Muscle of leg (tissue), 3 donors: ENCODE measurements at regions not wholly inside any gene's neighbourhood (a gene's known extent, or its start where the extent isn't known, plus 50 kb on each side); places are given as distances from the start of the nearest gene placed in this dataset.
"Not testable (repeated sequence)": the region's sequence is repeated elsewhere in the genome, so short reads cannot be mapped to it uniquely, and the experiment has no call there.

Experiments used
- DNase-seq: peaks from one replicate; pipeline ENCODE4 v3.0.0; 2013
- H3K27ac ChIP-seq: one replicate; pipeline ENCODE4 v1.5.1; 2013; ENCODE audit warnings: mild to moderate bottlenecking, low read length, control low read depth
- H3K27me3 ChIP-seq: one replicate; pipeline ENCODE4 v1.6.1; 2013; ENCODE audit warnings: low read length; ENCODE audit not compliant: control insufficient read depth, insufficient read depth
- H3K36me3 ChIP-seq: one replicate; pipeline ENCODE4 v1.6.1; 2013; ENCODE audit warnings: low read length; ENCODE audit not compliant: control insufficient read depth, insufficient read depth
- H3K4me1 ChIP-seq: one replicate; pipeline ENCODE4 v1.6.1; 2013; ENCODE audit warnings: low read length; ENCODE audit not compliant: control insufficient read depth, insufficient read depth
- H3K4me3 ChIP-seq: one replicate; pipeline ENCODE4 v1.5.1; 2013; ENCODE audit warnings: low read length, control low read depth
- H3K9me3 ChIP-seq: replicated peaks from 2 replicates; pipeline ENCODE4 v1.6.1; 2013; ENCODE audit warnings: low read depth, low read length; ENCODE audit not compliant: control insufficient read depth
- WGBS: methylation state at CpG from one replicate; pipeline ENCODE4 v1.1.5; 2013; ENCODE audit warnings: missing lambda C conversion rate; ENCODE audit not compliant: insufficient coverage; 5-methylcytosine and 5-hydroxymethylcytosine counted together

DNA sequence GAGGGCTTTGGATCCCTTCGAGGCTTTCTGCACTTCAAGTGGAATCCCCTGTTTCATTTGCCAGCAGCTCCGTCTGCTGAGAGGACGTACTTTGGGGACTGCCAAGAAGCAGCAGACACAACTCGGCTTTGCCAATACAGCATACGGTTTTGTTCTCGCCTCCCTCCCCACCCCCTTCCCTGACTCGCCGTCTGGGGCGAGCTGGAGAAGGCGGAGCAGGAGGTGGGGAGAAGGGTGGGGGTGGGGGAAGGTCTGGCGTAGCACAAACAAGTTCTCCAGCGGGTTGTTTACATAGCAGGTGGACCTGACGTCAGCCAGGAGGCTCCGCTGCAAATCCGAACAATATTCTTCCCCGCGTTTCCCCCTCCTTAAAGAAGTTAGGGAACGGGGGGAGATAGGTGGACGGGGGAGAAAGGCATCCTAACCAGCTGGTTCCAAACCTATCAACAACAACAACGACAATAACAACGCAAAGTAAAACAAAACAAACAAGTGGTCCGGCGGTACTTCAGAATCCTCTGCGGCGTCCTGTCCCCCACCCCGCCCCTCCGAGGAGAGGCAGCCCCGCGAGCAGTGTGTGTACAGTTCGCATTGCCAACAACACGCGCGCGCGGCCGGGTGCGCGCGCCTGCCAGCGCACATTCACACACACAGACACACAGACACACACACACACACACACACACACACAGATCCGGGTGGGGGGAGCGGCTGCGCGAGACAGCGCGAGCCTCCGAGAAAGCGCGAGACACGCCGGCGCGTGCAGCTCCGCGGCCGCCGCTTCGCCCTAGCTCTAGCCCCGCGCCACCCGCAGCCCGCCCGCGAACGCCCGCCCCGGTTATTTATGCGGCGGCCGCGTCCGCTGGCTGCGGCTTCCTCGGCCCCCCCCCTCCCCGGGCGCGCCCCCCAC is 167.0 kb upstream of the PPP1R3A start:
- no peaks in the 10 kb centered on the region for H3K36me3 ChIP-seq
- WGBS: 0% methylated on average over 47 of the region's 77 CpGs
- peak overlapping the region; percentile 86 for H3K4me3 ChIP-seq
- no peaks in the 10 kb centered on the region for H3K9me3 ChIP-seq
- DNase-seq: peak; percentile 97
- peak overlapping the region; percentile 98 for H3K27ac ChIP-seq
- peaks cover 26% of the 10 kb centered on the region for H3K4me1 ChIP-seq
- peaks cover 56% of the 10 kb centered on the region for H3K27me3 ChIP-seq

DNA sequence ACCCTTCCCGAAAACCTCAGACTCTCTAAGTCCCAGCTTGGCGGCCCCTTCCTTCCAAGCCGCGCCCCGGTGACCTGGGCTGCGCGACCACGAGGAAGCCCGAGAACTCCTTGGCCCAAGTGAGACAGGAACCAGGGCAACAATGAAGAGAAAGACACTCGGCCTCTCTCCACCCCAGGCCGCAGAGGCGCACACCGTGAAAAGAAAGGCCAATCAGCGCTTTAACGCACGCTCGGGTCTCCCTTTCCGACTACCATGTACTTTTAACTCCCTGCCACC is 166.4 kb upstream of the PPP1R3A start:
- Histone ChIP-seq H3K36me3 (no peaks in the 10 kb centered on the region), H3K9me3 (no peaks in the 10 kb centered on the region), H3K27me3 (peaks cover 56% of the 10 kb centered on the region), H3K27ac (peak overlapping the region; percentile 98), H3K4me3 (peak overlapping the region; percentile 86), H3K4me1 (peaks cover 26% of the 10 kb centered on the region)
- WGBS: 0% methylated on average over 18 of the region's 18 CpGs
- no peak for DNase-seq

DNA sequence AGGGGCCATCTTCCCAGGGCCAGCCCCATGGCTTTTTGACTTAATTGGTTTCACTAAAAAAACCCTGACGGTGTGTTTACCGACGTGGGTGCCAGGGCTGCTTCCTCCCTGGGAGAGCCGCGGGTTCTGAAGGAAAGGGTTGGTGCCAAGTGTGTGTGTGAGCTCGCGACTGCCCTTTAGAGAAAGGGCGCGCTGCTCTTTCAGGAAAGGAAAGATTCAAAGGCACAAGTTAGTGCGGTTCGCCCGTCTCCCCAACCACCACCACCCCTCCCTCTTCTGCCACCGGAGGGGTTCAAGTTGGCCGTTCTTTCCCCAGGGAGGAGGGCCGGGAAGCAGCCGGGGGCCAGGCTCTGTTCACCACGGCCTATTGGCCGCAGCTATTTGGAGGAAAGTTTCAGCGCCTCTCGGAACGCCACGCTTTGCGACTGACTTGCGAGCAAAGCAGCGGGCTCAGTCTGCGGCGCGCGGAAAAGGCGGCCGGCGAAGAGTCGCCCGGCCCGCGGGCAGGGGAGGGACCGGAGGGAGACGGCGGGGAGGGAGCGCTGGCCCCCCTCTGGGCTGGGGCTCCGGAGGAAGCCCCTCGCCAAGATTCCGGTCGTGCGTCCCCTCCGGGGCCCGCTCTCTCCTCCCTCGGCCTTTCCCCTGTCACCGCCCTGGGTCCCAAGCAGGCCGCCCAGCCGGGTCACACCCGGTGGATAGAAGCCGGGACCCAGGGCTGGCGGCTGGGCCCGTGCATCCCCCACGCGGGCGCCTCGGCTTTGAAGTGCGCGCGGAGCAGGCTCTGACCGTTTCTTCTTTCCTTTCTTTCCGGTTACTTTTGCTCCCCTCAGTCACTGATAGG is 165.9 kb upstream of the PPP1R3A start:
- no peaks in the 10 kb centered on the region for H3K9me3 ChIP-seq
- peaks cover 26% of the 10 kb centered on the region for H3K4me1 ChIP-seq
- H3K27me3 ChIP-seq: peaks cover 56% of the 10 kb centered on the region
- peak overlapping the region; percentile 98 for H3K27ac ChIP-seq
- DNase-seq: peak; percentile 71
- H3K4me3 ChIP-seq: peak overlapping the region; percentile 86
- no peaks in the 10 kb centered on the region for H3K36me3 ChIP-seq
- under 1% methylated on average over 57 of the region's 64 CpGs for WGBS

DNA sequence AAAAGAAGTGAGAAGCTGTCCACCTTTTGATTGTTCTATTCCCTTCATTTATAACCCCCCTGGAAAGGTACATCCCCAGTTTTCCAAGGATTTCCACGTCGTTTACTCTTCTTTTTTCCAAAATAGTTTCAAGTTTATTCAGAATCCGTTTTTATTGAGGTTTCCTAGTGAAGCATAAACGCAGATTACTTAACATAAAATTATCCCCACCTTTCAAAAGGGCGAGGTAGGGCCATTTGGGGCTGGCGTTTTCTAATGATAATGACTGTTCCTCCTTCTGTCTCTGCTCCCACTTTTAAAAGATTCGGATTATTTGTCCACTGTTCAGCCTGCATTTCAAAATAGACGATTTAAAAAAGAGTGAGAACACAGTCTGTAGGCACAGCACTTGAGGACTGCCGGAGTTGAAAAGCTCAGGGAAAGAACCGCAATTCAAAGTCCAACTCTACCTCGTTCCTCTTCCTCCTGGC is 165.2 kb upstream of the PPP1R3A start:
- WGBS: 38% methylated on average over 8 of the region's 11 CpGs
- no peaks in the 10 kb centered on the region for H3K9me3 ChIP-seq
- peaks cover 56% of the 10 kb centered on the region for H3K27me3 ChIP-seq
- H3K4me3 ChIP-seq: peak overlapping the region; percentile 86
- H3K27ac ChIP-seq: peak overlapping the region; percentile 98
- peaks cover 26% of the 10 kb centered on the region for H3K4me1 ChIP-seq
- H3K36me3 ChIP-seq: no peaks in the 10 kb centered on the region
- no peak for DNase-seq

DNA sequence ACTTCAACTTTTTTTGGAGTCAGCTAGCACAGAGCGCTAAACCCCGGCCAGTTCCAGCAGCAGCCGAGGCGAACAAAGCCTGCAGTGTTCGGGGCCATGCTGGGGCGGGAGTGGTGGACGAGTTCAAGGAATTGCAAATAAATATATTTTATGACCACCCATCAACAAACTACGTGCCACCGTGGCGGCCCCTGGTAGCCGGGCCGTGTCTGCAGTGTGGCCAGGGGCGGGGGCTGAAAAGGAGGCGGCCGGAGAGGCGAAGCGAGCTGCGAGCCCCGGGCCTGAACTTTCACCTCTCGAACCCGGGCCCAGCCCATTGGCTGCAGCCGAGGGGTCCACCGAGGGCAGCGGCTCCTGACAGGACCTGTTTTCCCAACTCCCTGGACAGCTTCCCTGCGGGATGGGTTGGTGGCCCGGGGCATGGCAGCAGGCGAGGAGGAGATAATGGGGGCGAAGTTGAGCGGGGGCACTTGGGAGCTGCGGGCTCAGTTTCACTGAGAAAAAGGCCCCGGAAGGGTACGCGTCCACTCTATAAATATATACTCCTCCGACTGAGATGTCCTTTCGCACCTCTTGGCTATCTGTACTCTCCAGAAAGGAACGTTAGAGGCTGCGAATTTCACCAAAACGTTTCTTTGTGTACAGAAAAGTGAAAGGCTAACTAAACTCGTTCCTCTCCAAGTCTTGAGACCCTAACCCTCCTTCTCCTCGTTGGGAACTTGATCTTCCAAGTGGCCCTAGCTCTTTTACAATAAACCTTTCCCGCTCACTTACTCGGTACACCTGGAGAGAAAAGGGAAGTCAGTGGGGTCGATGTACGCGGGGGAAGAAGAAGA is 164.6 kb upstream of the PPP1R3A start:
- peak; percentile 23 for DNase-seq
- H3K27ac ChIP-seq: peak overlapping the region; percentile 98
- peak overlapping the region; percentile 29 for H3K4me3 ChIP-seq
- H3K9me3 ChIP-seq: no peaks in the 10 kb centered on the region
- WGBS: 21% methylated on average over 19 of the region's 45 CpGs
- peaks cover 56% of the 10 kb centered on the region for H3K27me3 ChIP-seq
- peaks cover 26% of the 10 kb centered on the region for H3K4me1 ChIP-seq
- H3K36me3 ChIP-seq: no peaks in the 10 kb centered on the region

DNA sequence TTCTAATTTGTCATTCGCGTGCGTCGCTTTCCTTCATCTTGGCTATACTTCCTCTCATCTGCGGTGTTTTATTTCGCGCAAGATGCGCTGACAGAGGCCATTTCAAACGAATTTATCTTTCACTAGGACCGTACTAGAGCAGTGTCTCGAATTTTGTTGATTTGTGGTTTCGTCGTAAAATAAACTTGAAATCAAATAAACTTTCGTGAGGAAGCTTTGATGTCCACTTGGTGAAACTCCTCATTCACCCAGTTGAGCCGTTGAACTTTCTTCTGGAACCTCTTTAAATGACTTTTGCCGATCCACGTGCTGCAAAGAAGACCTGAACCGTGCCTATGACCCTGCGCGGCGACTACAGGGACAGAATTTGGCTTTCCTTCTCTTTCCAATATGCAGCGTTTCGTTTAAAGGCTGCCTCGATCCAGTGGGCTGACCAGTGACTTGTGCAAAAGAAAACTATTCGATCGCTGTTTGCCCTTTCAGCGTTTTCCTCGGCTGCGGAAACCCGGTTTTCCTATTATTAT is 163.9 kb upstream of the PPP1R3A start:
- H3K27me3 ChIP-seq: peaks cover 49% of the 10 kb centered on the region
- no peaks in the 10 kb centered on the region for H3K9me3 ChIP-seq
- H3K27ac ChIP-seq: peak overlapping the region; percentile 98
- WGBS: 7% methylated on average over 18 of the region's 30 CpGs
- H3K36me3 ChIP-seq: no peaks in the 10 kb centered on the region
- peaks cover 22% of the 10 kb centered on the region for H3K4me1 ChIP-seq
- DNase-seq: peak; percentile 59
- peak overlapping the region; percentile 29 for H3K4me3 ChIP-seq

DNA sequence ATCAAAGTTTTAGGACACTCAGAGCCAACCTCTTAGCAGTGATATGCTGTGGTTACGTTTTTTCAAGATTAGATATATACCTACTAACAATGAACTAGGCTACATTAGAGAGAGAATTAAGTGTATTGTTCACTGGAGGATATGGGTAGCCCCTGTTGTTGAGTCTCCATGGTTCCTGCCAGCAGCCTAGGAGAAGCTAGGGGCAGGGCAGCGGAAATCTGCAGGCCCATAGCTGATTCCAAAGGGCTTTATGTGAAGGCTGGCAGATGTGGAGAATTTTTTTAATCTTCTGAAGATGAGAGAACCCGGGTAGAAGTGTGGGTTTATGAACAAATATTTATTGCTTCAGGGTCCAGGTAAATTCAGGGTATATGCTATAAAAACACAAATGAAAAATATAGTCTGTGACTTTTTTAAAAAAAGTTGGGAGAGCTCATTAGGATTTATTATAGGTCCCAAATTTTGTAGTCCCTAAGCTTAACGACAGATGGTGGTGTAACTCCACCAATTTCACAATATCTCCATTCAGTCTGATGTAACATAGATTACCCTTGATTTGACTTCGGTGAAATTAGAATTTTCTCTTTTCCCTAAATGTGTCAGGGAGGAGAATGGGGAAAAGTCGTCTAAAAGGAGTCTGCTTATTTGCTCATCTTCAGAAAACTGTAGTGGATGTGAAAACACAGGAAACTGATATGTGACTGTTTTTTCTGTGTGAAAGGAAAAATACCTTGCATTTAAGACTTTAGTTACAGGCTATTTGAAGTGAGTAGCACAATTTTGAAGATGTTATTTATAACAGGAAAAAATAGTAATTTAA is 163.0 kb upstream of the PPP1R3A start:
- peaks cover 43% of the 10 kb centered on the region for H3K27me3 ChIP-seq
- no peak overlapping the region for H3K4me3 ChIP-seq
- peak; percentile 85 for DNase-seq
- WGBS: 33% methylated on average over 1 of the region's 6 CpGs
- H3K27ac ChIP-seq: no peak overlapping the region
- no peaks in the 10 kb centered on the region for H3K9me3 ChIP-seq
- no peaks in the 10 kb centered on the region for H3K36me3 ChIP-seq
- H3K4me1 ChIP-seq: peaks cover 19% of the 10 kb centered on the region

DNA sequence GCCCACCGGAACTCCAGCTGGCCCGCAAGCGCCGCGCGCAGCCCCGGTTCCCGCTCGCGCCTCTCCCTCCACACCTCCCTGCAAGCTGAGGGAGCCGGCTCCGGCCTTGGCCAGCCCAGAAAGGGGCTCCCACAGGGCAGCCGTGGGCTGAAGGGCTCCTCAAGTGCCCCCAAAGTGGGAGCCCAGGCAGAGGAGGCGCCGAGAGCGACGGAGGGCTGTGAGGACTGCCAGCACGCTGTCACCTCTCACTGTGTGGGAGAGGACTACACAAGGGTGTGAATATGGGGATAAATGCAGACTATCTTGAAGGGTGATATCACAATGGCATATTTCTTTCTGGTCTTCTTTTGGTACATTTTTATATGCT is 158.3 kb upstream of the PPP1R3A start:
- H3K36me3 ChIP-seq, DNase-seq, H3K27me3 ChIP-seq, H3K27ac ChIP-seq, H3K9me3 ChIP-seq, H3K4me3 ChIP-seq, H3K4me1 ChIP-seq: not testable (repeated sequence)
- 95% methylated on average over 18 of the region's 18 CpGs for WGBS

DNA sequence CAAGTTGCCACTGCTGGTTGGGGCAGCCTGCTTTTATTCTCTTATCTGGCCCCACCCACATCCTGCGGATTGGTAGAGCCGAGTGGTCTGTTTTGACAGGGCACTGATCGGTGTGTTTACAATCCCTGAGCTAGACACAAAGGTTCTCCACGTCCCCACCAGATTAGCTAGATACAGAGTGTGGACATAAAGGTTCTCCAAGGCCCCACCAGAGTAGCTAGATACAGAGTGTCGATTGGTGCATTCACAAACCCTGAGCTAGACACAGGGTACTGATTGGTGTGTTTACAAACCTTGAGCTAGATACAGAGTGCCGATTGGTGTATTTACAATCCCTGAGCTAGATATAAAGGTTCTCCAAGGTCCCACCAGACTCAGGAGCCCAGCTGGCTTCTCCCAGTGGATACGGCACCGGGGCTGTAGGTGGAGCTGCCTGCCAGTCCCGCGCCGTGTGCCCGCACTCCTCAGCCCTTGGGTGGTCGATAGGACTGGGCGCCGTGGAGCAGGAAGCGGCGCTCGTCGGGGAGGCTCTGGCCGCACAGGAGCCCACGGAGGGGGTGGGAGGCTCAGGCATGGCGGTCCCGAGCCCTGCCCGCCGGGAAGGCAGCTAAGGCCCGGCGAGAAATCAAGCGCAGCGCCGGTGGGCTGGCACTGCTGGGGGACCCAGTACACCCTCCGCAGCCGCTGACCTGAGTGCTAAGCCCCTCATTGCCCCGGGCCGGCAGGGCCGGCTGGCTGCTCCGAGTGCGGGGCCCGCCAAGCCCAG is 157.8 kb upstream of the PPP1R3A start:
- H3K9me3 ChIP-seq, H3K27ac ChIP-seq, H3K4me3 ChIP-seq, H3K4me1 ChIP-seq, H3K36me3 ChIP-seq, H3K27me3 ChIP-seq, DNase-seq: not testable (repeated sequence)
- 93% methylated on average over 32 of the region's 38 CpGs for WGBS
